ENCODE measurements at regions not wholly inside any gene's neighbourhood (a gene's known extent, or its start where the extent isn't known, plus 50 kb on each side); places are given as distances from the start of the nearest gene placed in this dataset.

- no peak for DNase-seq
Observed at GRCh38 chr18:72470391-72470790, 73.8 kb downstream of the CBLN2 start.

GRCh38 chr18:72468021-72468710, 76.0 kb downstream of the CBLN2 start:
- no peak for DNase-seq

- DNase-seq, result no peak
Observed at GRCh38 chr18:72460210-72460680, 83.9 kb downstream of the CBLN2 start.

GRCh38 chr18:72458271-72458670, 85.9 kb downstream of the CBLN2 start:
- no peak for DNase-seq

GRCh38 chr18:72456802-72457201, 87.3 kb downstream of the CBLN2 start:
- no peak for DNase-seq

GRCh38 chr18:72452328-72452727, 91.8 kb downstream of the CBLN2 start:
- DNase-seq, result no peak

GRCh38 chr18:72444798-72445155, 99.4 kb downstream of the CBLN2 start:
- DNase-seq, result no peak

- no peak for DNase-seq
Observed at GRCh38 chr18:72444111-72444797, 99.9 kb downstream of the CBLN2 start.

GRCh38 chr18:72436401-72436800, 107.7 kb downstream of the CBLN2 start:
- DNase-seq, result no peak

- no peak for DNase-seq
Observed at GRCh38 chr18:72433756-72434155, 110.4 kb downstream of the CBLN2 start.

GRCh38 chr18:72427721-72428120, 116.4 kb downstream of the CBLN2 start:
- DNase-seq, result no peak

- no peak for DNase-seq
Observed at GRCh38 chr18:72419914-72420313, 124.2 kb downstream of the CBLN2 start.

- DNase-seq, result no peak
Observed at GRCh38 chr18:72412927-72413326, 131.2 kb downstream of the CBLN2 start.

- DNase-seq, result no peak
Observed at GRCh38 chr18:72411261-72411660, 132.9 kb downstream of the CBLN2 start.

GRCh38 chr18:72410399-72410798, 133.7 kb downstream of the CBLN2 start:
- no peak for DNase-seq

- DNase-seq, result no peak
Observed at GRCh38 chr18:72409903-72410302, 134.2 kb downstream of the CBLN2 start.

- DNase-seq, result no peak
Observed at GRCh38 chr18:72407048-72407447, 137.1 kb downstream of the CBLN2 start.

- no peak for DNase-seq
Observed at GRCh38 chr18:72391951-72392350, 152.2 kb downstream of the CBLN2 start.

GRCh38 chr18:72391427-72391826, 152.7 kb downstream of the CBLN2 start:
- DNase-seq, result no peak

GRCh38 chr18:72378016-72378415, 166.1 kb downstream of the CBLN2 start:
- DNase-seq, result no peak

GRCh38 chr18:72376256-72376655, 167.9 kb downstream of the CBLN2 start:
- no peak for DNase-seq

- DNase-seq, result peak in 1 of 14 donors; percentile 3
Observed at GRCh38 chr18:72375618-72376017, 168.5 kb downstream of the CBLN2 start.

GRCh38 chr18:72372076-72372475, 172.1 kb downstream of the CBLN2 start:
- no peak for DNase-seq

- no peak for DNase-seq
Observed at GRCh38 chr18:72368308-72368707, 175.8 kb downstream of the CBLN2 start.
